ENCODE measurements at regions not wholly inside any gene's neighbourhood (a gene's known extent, or its start where the extent isn't known, plus 50 kb on each side); places are given as distances from the start of the nearest gene placed in this dataset.

DNA sequence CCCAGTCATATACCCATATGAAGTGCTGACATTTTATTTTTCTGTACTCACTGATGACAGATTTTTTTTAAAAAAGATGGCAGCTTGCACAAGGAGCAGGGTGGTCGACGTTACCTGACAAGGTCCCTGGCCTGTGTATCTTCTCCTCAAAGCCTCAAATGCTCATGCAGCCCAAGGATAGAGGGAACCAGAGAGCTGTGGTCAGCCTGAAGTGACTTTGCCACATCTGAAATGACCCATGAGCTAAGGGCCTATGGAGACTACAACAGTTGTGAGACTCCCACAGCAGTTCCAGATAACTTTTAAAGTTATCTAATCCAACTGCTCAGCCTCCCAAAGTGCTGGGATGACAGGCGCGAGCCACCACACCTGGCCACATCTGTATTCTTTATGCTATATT lies 131.1 kb downstream of the GLUL start:
- Histone ChIP-seq H3K4me3 (no peak overlapping the region), H3K27me3 (no peaks in the 10 kb centered on the region), H3K27ac (no peak overlapping the region), H3K4me1 (replicated peaks in 1 of 2) (peaks cover 0 to 9% of the 10 kb centered on the region in 2 donors), H3K9me3 (replicated peaks in 1 of 3) (no peaks in the 10 kb centered on the region), H3K36me3 (replicated peaks in 1 of 2) (no peaks in the 10 kb centered on the region)
- no peak for TF ChIP-seq POLR2A (IDR thresholded peaks at IDR 0.05)
- TF ChIP-seq, protein P1, sequence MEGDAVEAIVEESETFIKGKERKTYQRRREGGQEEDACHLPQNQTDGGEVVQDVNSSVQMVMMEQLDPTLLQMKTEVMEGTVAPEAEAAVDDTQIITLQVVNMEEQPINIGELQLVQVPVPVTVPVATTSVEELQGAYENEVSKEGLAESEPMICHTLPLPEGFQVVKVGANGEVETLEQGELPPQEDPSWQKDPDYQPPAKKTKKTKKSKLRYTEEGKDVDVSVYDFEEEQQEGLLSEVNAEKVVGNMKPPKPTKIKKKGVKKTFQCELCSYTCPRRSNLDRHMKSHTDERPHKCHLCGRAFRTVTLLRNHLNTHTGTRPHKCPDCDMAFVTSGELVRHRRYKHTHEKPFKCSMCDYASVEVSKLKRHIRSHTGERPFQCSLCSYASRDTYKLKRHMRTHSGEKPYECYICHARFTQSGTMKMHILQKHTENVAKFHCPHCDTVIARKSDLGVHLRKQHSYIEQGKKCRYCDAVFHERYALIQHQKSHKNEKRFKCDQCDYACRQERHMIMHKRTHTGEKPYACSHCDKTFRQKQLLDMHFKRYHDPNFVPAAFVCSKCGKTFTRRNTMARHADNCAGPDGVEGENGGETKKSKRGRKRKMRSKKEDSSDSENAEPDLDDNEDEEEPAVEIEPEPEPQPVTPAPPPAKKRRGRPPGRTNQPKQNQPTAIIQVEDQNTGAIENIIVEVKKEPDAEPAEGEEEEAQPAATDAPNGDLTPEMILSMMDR (IDR thresholded peaks at IDR 0.05), result no peak
- no peak for DNase-seq
- 84 to 96% (median 89%) methylated on average over 4 of the region's 4 CpGs for WGBS, 4 donors
- intact Hi-C loops (cut with DNase I), result no loop called here

DNA sequence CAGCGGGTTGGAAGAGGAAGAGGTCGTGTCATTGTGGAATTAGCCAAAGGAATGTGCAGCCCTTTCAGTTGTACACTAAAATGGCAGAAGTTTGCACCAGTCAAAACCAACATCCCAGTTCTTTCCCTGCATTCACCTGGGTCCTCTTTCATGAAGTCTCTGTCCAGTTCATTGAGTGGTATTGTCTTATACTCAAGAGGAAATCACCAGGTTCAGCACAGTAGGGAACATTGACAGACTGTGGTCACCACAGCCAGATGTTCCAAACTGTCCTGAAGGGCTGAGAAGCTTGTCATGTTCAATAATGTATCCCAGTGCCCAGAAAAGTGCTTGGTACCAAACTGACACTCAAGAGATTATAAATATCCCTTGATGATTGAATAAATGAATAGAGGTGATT lies 131.6 kb downstream of the GLUL start:
- no peak overlapping the region for H3K4me3 ChIP-seq
- H3K9me3 ChIP-seq (replicated peaks in 1 of 3), result no peaks in the 10 kb centered on the region
- no peaks in the 10 kb centered on the region for H3K36me3 ChIP-seq (replicated peaks in 1 of 2)
- peaks cover 0 to 9% of the 10 kb centered on the region in 2 donors for H3K4me1 ChIP-seq (replicated peaks in 1 of 2)
- no peak for DNase-seq
- 55 to 81% (median 69%) methylated on average over 2 of the region's 2 CpGs for WGBS, 4 donors
- TF ChIP-seq, protein P1 (IDR thresholded peaks at IDR 0.05), result no peak
- no peak for TF ChIP-seq POLR2A (IDR thresholded peaks at IDR 0.05)
- peak overlapping the region in 2 of 5 donors; percentile 69 to 80 for H3K27ac ChIP-seq
- no peaks in the 10 kb centered on the region for H3K27me3 ChIP-seq
- intact Hi-C loops (cut with DNase I), result no loop called here

GRCh38 chr1:182259229-182259872 lies 132.2 kb downstream of the GLUL start:
- intact Hi-C loops (cut with DNase I), result no loop called here
- DNase-seq, result peak; percentile 38 to 85 (median 74)
- Histone ChIP-seq H3K27ac (peak overlapping the region in 3 of 5 donors; percentile 5 to 80 (median 69)), H3K36me3 (replicated peaks in 1 of 2) (no peaks in the 10 kb centered on the region), H3K4me1 (replicated peaks in 1 of 2) (peaks cover 0 to 9% of the 10 kb centered on the region in 2 donors), H3K27me3 (no peaks in the 10 kb centered on the region), H3K9me3 (replicated peaks in 1 of 3) (no peaks in the 10 kb centered on the region), H3K4me3 (no peak overlapping the region)
- WGBS, 4 donors, result 8 to 41% (median 32%) methylated on average over 1 to 4 of the region's 4 CpGs
- TF ChIP-seq, protein P1 (IDR thresholded peaks at IDR 0.05), result no peak

DNA sequence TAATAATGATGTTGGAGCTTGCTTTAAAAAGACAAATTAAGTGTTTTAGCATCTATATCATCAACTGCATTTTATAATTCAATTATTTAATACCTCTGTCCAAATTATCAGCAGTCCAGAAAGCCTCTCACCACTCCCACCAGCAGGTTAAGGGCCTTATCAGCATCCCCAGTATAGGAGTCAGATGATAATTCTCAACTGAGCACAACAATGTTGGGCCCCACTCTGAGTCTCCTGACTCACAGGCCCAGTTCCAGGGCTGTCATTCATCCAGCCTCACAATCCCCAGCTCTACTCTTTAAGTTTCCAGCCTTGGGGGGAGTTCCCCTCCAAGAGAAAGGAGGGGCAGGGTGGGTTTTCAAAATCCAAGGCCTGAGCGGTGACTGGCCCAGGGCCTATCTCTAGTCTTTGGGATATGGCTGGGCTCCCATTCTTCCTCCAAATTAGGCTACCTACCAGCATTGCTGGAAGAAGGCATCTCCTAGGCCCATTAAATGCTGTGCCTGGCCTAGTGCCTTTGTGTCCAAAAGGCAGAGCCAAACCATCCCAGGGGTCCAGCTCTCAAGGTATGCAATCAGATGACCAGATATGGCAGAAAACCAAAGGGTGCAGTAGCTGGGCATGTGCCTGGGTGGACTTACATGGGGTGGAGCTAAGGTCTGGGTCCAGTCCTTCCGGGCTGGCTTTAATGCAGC lies 134.1 kb downstream of the GLUL start:
- H3K4me1 ChIP-seq (replicated peaks in 1 of 2), result peaks cover 0 to 9% of the 10 kb centered on the region in 2 donors
- H3K27ac ChIP-seq, result no peak overlapping the region
- no peaks in the 10 kb centered on the region for H3K36me3 ChIP-seq (replicated peaks in 1 of 2)
- H3K27me3 ChIP-seq, result no peaks in the 10 kb centered on the region
- intact Hi-C loops (cut with DNase I), result no loop called here
- no peak for DNase-seq
- WGBS, 4 donors, result 67 to 96% (median 90%) methylated on average over 1 to 2 of the region's 2 CpGs
- H3K4me3 ChIP-seq, result no peak overlapping the region
- TF ChIP-seq, protein P1 (IDR thresholded peaks at IDR 0.05), result no peak
- no peak for TF ChIP-seq POLR2A (IDR thresholded peaks at IDR 0.05)
- no peaks in the 10 kb centered on the region for H3K9me3 ChIP-seq (replicated peaks in 1 of 3)
